HG03442 (cell line): ENCODE measurements at regions not wholly inside any gene's neighbourhood (a gene's known extent, or its start where the extent isn't known, plus 50 kb on each side); places are given as distances from the start of the nearest gene placed in this dataset.
A peak's percentile ranks its signal among the peaks of the same experiment; 100 is the strongest.
"Not testable (repeated sequence)": the region's sequence is repeated elsewhere in the genome, so short reads cannot be mapped to it uniquely, and the experiment has no call there.

ENCODE experiments used
- ATAC-seq: cut with Tn5 transposase; IDR thresholded peaks from one replicate; pipeline ENCODE4 v1.9.1; 2021; ENCODE audit warnings: mild to moderate bottlenecking, moderate library complexity; ENCODE audit not compliant: unreplicated experiment

DNA sequence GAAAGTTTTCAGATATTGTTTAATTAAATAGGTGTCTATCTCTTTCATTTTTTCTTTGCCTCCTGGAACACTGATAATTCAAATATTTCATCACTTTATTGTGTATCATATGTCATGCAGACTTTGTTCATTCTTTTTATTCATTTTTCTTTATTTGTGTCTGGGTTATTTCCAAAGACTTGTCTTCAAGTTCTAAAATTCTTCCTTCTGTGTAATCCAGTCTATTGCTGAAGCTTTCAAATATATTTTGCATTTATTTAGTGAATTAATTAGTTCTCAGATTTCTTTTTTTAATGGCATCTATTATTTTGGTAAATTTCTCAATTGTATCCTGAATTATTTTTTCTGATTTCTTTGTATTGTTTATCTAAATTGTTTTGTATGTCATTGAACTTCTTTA lies 70.1 kb downstream of the ZNF330 start:
- no peak for ATAC-seq

DNA sequence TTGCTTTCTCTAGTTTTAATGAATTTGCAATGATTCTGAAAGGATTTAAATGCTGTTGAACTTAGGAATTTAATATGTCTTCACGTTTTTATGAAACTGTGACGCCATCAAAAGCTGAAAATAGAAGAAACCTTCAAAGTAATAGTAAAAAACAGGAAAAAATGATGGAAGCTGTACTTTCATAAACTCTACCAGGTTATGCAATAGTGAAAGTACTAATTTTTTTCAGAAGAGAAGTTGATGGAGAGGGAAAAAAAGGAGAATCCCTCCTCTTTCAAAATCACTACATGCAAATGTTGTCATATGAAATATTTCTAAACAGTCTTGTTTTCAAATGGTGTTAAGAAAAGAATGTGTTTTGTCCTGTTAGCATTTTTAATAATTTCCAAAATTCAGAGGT lies 73.6 kb downstream of the ZNF330 start:
- no peak for ATAC-seq

DNA sequence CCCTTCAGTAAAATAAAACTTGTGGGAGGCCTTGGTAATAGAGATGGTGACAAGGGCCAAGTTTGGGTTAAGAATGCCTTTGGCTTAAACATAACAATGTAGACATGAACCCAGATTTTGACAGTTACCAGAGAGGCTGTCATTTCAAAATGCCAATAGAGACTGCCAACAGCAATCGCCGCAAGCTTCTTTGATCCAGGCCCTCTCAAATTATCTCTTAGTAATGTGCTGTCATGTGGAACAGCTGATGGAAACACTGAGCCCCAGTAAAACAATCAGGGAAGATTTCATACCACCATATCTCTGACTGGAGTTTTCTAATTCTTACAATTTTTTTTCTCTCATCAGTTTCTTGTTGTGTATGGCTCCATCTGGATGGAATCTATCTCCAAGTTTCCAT lies 80.5 kb downstream of the ZNF330 start:
- no peak for ATAC-seq

DNA sequence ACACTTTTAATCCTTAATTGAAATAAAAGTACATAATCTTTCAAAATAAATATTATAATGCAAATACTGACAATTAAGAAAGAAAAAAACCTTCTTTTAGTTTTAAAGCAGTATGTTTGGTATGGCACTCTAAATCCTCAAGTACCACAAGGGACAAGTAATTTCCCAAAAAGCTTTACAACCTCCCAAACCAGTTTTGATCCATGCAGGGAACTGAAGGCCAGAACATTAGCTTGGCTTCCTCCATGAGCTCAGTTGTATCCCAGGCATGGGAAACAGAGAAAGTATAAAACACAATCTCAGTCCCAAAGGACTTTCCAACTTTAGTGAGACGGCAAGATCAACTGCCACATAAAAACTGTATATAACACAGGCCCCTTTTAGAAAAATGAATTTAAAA lies 82.2 kb downstream of the ZNF330 start:
- no peak for ATAC-seq

DNA sequence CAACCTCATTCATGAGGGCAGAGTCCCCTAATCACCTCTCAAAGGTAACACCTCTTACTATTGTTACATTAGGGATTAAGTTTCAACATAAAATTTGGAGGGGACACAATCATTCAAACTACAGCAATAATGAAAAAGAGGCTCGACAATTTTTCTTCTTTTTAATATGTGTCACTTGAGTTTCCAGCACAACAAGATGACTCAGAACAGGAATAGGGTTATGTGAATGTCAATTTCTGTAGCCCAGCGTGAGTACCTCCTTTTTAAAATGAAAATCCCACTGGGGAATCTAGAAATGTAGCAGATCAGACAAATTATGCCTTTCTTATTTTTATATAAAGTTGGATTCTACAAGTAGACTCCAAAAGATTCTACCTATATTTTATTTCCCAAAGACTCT lies 83.7 kb downstream of the ZNF330 start:
- no peak for ATAC-seq

DNA sequence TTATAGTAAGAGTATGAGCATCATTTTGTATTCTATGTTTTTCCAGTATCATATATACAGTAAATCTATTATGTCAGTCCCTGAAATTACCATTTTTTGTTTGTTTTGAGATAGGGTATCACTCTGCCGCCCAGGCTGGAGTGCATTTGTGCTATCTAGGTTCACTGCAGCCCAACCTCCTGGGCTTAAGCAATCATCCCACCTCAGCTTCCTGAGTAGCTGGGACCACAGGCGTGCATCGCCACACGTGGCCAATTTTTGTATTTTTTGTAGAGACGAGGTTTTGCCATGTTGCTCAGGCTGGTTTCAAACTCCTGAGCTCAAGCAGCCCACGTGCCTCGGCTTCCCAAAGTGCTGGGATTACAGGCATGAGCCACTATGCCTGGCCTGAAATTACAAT lies 85.6 kb downstream of the ZNF330 start:
- no peak for ATAC-seq

DNA sequence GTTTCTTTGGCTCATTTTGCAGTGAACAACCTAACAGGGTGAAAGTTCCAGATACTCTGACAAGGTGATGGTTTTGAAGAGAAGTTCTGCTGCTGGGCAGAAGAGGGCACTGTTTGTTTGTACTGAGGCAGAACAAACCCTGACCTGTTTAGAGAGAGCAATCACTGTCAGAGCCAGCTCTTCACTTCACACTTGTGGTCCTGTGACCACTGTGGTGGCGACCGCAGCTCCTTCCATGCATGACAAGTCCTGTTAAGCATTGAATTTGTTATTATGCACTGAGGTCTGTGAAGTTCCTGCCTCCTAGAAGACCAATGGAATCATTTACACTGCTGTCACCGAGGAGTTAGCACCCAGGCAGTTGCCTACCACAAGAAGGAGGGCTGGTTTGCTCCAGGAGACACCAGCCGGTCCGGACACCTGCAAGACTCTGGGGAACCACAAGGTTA lies 86.6 kb downstream of the ZNF330 start:
- ATAC-seq = peak; percentile 98

DNA sequence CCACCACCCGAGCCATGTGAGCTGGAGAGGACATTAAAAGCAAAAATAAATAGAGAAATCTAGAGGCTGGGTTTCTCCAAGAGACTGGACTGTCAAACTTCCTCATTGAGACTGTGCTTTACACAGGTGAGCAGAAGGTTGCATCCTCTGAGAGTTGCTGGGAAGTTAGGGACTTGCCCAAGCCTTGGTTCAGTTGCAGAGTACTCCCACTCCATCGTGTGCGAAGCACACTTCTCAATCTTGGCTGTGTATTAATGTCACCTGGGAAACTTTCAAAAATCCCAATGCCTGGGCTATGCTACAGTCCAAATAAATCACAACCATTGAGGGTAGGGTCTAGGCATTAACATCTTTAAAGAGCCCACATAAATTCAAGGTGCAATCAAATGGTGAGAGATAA lies 89.2 kb downstream of the ZNF330 start:
- ATAC-seq = peak; percentile 30

DNA sequence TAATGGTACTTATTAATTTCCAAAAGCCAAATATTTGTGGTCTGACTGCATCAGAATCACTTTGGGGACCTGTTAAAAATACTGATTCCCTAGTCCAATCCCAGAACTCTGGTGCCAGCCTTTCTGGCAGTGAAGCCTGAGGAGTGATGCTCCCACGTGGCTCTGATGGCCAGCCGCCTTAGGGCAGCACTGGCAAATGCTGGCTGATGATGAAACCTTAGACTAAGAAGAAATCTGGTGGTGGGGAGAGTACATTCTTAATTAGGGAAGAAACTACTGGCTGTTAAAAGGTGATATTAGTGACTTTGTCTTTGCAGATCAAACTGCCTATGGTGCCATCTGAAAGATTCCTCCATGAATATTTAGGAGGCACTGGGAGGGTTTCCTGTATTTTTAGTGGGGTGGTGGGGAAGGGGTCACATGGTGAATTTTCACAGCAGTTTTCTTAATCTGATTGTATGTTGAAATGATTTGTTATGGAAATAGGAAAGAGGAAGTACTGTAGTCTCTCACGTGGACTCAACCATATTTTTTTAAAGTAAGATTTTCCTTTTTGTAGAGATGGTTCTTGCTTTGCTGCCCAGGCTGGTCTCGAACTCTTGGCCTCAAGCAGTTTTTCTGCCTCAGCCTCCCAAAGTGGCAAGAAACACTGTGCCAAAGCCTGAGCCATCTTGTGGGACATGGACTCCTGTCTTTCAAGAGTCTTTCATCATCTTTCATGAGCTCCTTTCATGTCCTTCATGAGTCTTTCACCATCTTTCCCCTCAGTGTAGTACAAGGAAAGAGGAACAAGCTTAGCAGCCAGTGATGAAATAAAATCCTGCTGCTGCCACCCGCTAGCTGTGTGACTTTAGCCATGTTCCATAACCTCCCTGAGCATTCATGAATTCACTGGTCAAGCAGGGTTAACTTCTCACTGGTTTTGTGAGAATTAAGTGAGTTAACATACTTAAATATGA lies 90.8 kb downstream of the ZNF330 start:
- no peak for ATAC-seq

DNA sequence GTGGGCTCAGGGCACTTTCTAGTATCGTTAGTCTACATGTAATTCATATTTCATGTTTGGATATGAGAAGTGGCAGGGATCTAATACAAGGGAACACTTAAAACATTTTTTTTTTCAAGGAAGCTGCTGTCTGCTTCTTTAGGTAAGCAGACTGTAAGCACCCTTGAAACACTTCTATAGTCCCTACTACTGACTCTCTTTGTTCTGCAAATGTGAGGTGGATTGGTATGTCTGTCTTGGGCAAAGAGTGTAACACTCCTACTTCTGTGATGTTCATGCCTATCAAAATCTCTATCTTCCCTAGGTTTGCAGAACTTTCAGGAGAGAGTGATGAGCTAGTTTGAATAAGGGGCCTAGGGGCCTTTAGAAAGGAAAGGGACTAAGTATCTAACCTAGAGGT lies 93.9 kb downstream of the ZNF330 start:
- ATAC-seq = no peak

DNA sequence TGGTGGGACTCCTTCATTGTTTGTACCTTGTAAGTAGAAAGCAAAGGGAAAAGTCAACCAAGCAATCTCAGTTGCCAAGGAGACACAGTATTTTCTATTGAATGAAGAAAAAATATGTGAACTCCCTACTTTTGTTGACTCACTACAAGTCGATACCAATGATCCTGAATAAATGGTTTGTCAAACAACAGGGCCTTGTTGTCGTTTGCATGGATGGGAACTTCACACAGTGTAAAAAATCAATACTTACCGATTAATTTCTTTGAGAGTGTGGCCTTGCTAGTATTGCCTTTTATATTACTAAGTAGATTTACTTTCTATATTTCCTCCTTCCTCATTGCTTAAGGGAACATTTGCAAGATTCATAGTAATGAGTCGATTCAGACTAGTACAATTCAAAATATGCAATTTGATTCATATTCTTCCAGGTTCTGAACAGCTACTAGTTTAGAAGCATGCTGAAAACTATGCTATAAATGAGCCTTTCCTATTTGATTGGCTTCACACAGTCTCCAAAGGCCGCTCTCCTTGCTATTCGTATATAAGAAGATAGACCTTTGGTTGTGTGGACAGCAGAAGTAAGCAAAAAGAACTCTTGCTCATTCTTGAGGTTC lies 108.0 kb downstream of the ZNF330 start:
- ATAC-seq = no peak

DNA sequence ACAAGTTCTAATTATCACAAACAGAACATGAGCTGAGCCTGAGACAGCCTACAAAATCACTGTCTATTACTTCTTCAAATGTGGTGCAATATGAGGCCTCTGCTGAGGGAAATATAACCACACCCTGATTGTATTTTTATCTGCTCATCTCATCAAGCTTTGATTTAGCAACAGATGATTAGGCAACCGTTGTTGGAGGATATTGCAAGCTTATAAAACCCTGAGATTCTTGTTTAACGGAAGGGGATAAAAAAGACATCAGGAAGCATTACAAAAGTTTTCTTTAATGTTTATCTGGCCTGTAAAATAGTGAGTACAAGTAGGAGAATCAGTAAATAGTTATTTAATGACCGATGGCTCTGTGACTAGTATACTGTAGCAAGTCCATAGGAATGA lies 108.5 kb downstream of the ZNF330 start:
- ATAC-seq = no peak

DNA sequence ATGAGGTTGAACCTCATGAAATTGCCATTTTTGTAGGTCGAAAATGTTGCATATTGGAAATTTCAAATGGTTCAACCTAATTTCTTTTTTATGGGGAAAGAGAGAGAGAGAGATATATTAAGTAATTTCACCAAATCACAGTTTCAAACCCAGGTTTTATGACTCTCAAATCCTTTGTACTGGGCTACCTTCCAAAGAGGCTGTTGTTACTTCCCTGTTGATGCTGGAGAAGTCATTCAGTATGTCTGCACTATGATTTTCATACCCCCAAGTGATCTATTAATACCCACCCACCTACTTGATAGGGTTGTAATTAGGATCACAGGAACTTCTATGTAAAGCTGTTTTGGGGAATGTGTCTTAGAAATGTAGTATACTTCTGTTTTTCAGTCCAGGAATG lies 109.9 kb downstream of the ZNF330 start:
- ATAC-seq = no peak

DNA sequence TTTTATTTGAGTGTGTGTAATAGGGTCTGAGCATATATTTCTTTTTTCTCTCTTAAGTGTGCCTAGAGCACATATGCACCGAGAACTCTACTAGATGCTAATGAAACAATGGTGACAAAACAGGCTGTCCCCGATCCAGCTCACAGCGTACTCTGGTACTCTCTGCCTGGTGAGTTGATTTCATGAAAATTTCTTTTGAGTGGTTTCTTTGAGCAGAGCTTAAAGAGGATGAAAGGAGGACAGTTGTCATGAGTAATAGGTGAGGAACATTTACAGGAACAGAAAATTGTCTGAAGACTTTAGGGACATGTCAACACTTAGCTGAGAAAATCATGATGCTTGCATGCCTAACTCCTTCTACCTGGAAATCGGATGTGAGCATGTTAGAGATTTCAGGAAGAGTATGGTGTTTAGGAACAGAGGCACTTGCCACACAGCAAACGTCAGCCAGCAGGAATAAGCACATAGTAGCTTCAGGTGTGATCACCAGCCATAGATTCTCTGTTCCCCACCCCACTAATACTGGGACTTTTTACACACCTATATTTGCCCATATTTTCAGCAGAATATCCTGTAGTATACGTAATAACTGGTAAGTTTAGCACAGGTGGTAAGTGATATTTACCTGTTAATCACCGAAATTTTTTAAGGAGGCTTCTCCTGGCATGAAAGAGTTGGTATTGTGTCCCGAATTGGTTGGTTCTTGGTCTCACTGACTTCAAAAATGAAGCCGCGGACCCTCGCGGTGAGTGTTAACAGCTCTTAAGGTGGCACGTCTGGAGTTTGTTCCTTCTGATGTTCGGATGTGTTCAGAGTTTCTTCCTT lies 111.1 kb downstream of the ZNF330 start:
- no peak for ATAC-seq

DNA sequence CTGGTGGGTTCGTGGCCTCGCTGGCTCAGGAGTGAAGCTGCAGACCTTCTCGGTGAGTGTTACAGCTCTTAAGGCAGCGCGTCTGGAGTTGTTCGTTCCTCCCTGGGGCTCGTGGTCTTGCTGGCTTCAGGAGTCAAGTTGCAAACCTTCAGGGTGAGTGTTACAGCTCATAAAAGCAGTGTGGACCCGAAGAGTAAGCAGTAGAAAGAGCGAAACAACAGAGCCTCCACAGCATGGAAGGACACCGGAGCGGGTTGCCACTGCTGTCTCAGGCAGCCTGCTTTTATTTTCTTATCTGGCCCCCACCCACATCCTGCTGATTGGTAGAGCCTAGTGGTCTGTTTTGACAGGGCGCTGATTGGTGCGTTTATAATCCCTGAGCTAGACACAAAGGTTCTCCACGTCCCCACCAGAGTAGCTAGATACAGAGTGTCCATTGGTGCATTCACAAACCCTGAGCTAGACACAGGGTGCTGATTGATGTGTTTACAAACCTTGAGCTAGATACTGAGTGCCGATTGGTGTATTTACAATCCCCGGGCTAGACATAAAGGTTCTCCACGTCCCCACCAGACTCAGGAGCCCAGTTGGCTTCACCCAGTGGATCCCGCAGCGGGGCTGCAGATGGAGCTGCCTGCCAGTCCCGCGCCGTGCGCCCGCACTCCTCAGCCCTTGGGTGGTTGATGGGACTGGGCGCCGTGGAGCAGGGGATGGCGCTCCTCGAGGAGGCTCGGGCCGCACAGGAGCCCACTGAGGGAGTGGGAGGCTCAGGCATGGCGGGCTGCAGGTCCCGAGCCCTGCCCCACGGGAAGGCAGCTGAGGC lies 111.9 kb downstream of the ZNF330 start:
- not testable (repeated sequence) for ATAC-seq

DNA sequence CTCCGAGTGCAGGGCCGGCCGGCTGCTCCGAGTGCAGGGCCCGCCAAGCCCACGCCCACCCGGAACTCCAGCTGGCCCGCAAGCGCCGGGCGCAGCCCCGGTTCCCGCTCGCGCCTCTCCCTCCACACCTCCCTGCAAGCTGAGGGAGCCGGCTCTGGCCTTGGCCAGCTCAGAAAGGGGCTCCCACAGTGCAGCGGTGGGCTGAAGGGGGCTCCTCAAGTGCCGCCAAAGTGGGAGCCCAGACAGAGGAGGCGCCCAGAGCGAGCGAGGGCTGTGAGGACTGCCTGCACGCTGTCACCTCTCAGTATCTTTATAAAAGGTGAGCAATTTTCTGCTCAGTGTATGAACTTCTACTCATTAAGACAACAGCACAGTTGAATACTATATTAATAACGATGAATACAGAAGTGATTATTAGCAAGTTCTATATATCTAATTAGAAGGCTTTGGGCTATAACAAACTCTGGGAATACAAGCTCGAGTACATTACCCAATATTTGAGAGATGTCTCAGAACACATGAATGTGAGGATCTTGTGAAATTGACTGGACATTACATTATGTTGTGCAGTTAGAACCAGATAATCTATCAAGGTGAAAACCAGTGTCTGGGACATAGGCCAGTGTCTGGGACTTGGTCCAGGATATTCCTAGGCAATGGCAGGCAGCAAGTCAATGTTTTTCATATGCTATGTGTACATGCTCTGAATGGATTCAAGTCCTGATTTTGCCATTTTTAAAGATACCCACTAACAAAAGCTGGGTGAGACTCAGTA lies 112.9 kb downstream of the ZNF330 start:
- not testable (repeated sequence) for ATAC-seq

DNA sequence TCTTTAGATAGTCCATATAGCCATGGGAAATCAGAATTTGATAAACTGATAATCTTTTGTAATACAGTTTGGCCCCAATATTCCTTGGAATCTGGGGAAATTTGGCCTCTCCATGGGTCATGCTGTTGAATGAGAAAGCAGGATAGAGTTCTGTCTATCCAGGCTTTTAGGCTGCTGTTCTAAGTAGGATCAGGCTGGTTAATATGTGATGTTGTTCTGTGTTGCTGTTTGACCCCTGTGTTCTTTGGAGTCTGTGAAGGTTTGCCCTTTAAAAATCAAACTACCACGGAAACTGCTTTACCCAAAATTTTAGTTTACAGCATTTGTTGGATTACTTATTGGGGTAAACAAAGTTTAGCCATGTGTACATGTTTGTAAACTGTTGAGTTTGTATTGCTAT lies 114.5 kb downstream of the ZNF330 start:
- no peak for ATAC-seq

DNA sequence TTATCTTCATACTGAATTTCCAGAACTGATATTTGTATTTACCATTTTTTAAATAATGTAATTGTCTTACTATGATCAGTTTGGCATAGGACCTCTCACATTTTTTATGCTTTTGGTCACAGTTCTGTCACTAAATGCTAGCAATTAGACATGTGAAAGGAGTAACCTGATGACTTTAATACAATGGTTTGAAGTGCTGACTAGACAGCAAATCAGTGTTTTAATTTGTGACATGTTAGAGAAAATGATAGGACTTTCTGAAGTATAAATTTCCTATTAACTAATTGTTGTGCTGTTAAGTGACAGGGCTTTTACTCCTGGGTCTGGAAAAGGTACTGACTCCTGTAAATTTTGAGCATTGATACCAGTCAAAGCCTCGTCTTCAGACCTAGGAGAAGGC lies 117.5 kb downstream of the ZNF330 start:
- no peak for ATAC-seq

DNA sequence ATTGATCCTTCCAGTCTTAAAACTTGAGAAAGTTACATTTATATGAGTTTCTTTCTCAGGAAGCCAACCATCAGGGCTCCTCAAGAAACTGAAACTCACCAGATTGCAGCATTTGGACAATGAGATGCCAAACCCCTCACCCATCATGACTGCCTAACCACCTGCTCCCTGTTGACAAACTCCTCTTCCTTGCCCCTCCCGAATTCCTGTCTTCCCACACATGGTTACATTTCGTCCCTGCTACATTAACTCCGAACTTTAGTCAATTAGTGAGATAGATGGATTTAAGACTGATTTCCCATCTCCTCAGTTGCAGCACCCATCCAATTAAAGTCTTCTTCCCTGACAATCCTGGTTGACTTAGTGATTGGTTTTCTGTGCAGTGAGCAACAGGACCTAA lies 118.7 kb downstream of the ZNF330 start:
- no peak for ATAC-seq

DNA sequence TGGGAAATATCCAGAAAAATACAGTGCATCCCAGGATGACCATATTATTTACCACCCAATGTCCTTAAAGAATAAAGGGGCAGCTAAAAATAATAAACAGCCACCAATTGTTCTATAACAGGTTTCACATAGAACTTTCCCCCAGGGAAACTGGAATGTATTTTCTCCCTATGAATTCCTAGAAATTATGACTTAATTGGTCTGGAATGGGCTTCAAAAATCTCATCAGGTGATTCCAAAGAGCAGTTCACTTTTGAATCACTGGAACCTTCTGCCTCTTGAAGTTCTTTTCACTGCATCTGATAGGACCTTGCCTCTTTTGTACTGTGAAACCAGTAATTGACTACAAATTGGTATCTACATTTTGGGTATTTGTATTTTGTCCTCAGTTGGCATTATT lies 119.3 kb downstream of the ZNF330 start:
- no peak for ATAC-seq
